Left lung (tissue), 4 donors: ENCODE measurements at regions not wholly inside any gene's neighbourhood (a gene's known extent, or its start where the extent isn't known, plus 50 kb on each side); places are given as distances from the start of the nearest gene placed in this dataset.
A peak's percentile ranks its signal among the peaks of the same experiment; 100 is the strongest.

Experiments used
- ATAC-seq: fragments of 200-7000 bp; cut with Tn5 transposase; one replicate; pipeline ENCODE4 v1.9.1; 2020; ENCODE audit warnings: moderate library complexity
- DNase-seq, 4 donors: peaks; one replicate each; pipeline ENCODE4 v3.0.0-alpha.2; 2013 to 2020
- H3K27ac ChIP-seq, 2 donors: fragments of 200-600 bp; sonication (generic) in 1 of 2; one replicate each; pipeline versions ENCODE4 v1.5.0 to v1.8.0; 2020 to 2021
- H3K27me3 ChIP-seq, 2 donors: fragments of 200-600 bp; sonication (generic) in 1 of 2; one replicate each; pipeline versions ENCODE4 v1.5.0 to v1.8.0; 2020 to 2021
- H3K36me3 ChIP-seq, 2 donors: fragments of 200-600 bp; sonication (generic) in 1 of 2; one replicate each; pipeline versions ENCODE4 v1.5.0 to v1.8.0; 2020 to 2021
- H3K4me1 ChIP-seq, 2 donors: fragments of 200-600 bp; one replicate each; pipeline ENCODE4 v1.8.0; 2021
- H3K4me3 ChIP-seq, 2 donors: fragments of 200-600 bp; sonication (generic) in 1 of 2; one replicate each; pipeline versions ENCODE4 v1.5.0 to v1.8.0; 2020 to 2021; ENCODE audit warnings: mild to moderate bottlenecking in 1 of 2
- H3K9me3 ChIP-seq, 2 donors: fragments of 200-600 bp; sonication (generic) in 1 of 2; one replicate each; pipeline versions ENCODE4 v1.5.0 to v1.8.0; 2020 to 2021
- intact Hi-C, 2 donors: fragments of 100-400 bp; cut with DNase I; formaldehyde crosslinking; loops; one replicate each; pipeline versions ENCODE4 v1.11.2 to v1.14.2; 2022
- TF ChIP-seq, protein P1 (sequence below), 2 donors: fragments of 200-600 bp; sonication (generic) in 1 of 2; IDR thresholded peaks; one replicate each; pipeline versions ENCODE4 v1.5.0 to v1.8.0; 2021; ENCODE audit warnings: antibody characterized with exemption in 2 of 2
- donor health status: DM: no; HTN: yes; CAD: no.
- donor health status: DM: no; HTN: no; CAD: no.

DNA sequence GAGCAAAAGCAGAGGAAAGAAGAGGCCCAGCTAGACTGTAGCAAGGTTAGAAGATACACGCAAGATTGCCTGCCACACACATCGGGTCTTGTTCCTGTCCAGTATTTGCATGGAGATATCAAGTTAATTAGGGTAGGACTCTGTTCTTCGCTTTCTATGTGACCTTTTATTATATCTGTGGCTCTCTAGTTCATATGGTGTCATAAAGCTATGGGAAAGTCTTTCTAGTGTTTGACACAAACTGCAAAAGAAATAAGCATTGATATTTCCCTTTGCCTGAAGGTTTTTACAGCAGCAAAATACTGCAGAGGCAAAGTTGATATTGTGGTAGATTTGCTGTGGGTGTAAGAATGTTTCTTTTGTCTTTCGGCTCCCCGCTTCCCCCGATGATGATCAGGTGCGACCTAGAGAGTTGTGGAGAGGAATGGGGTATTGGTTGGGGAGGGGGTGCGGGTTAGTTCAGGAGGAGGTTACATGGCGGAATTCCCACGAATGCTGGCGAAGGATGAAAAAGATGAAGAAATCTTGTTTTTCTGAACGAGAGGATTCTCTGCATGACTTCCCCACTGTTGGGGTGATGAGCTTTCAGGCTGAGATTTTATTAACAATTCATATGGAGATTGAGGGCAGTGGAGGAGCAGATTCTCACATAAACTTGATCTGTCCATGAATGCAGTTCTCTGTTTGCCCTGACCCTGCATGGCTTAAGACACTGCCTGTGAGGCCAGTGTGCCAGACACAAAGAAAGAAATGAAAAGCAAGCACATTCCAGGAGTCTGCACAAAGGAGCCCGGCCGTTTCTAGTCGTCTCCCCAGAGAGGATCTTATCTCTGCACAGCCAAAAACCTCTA lies 550.2 kb downstream of the USP25 start:
- Histone ChIP-seq H3K9me3 (no peaks in the 10 kb centered on the region), H3K27me3 (no peaks in the 10 kb centered on the region), H3K4me3 (no peak overlapping the region), H3K4me1 (no peaks in the 10 kb centered on the region), H3K36me3 (no peaks in the 10 kb centered on the region), H3K27ac (peak overlapping the region in 1 of 2 donors; percentile 76)
- DNase-seq (peak in 2 of 4 donors; percentile 24 to 25), ATAC-seq (peak; percentile 71)
- intact Hi-C loops, result no loop called here
- TF ChIP-seq, protein P1, sequence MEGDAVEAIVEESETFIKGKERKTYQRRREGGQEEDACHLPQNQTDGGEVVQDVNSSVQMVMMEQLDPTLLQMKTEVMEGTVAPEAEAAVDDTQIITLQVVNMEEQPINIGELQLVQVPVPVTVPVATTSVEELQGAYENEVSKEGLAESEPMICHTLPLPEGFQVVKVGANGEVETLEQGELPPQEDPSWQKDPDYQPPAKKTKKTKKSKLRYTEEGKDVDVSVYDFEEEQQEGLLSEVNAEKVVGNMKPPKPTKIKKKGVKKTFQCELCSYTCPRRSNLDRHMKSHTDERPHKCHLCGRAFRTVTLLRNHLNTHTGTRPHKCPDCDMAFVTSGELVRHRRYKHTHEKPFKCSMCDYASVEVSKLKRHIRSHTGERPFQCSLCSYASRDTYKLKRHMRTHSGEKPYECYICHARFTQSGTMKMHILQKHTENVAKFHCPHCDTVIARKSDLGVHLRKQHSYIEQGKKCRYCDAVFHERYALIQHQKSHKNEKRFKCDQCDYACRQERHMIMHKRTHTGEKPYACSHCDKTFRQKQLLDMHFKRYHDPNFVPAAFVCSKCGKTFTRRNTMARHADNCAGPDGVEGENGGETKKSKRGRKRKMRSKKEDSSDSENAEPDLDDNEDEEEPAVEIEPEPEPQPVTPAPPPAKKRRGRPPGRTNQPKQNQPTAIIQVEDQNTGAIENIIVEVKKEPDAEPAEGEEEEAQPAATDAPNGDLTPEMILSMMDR (IDR thresholded peaks at IDR 0.05), result no peak

DNA sequence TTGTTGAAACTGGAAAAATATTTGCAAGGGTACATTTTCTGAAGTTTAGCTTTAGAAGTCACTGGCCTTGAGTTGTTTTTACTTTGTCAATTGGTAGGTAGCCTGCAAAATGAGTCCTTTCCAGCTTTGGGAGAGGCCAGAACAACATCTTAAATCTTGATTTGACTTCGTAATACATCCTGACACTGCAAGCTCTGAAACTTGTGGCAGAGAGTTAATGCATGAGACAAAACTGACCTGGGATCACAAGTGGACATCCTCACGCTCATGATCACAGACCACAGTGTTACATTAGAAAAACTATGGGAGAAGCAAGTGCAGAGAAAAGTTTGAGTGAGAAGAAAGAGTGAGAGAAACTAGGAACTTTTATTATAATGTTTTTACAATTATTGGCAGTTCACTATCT lies 550.9 kb downstream of the USP25 start:
- TF ChIP-seq, protein P1 (IDR thresholded peaks at IDR 0.05), result no peak
- no peaks in the 10 kb centered on the region for H3K9me3 ChIP-seq
- H3K36me3 ChIP-seq, result no peaks in the 10 kb centered on the region
- H3K27ac ChIP-seq, result peak overlapping the region in 1 of 2 donors; percentile 76
- no peaks in the 10 kb centered on the region for H3K4me1 ChIP-seq
- no peak for ATAC-seq
- no peaks in the 10 kb centered on the region for H3K27me3 ChIP-seq
- no peak for DNase-seq
- intact Hi-C loops, result no loop called here
- no peak overlapping the region for H3K4me3 ChIP-seq

DNA sequence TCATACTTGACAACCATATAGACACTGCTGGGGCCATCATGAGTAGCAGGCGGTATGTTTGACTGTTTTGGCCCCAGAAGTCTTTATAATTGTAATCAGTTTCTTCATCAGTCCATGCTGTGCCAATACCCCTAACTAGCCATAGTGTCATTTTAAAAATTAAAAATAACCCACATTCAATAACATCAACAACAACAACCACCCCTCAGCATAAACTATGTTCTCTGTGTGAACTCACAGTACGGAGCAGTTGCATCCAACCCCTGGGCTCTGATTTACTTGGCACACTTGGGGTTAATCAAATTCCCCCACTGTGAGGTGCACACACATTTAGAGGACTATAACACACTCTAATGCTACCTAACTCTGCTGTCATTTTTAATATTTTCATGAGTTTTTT lies 553.7 kb downstream of the USP25 start:
- intact Hi-C loops, result no loop called here
- no peak overlapping the region for H3K27ac ChIP-seq
- TF ChIP-seq, protein P1 (IDR thresholded peaks at IDR 0.05), result no peak
- no peaks in the 10 kb centered on the region for H3K9me3 ChIP-seq
- no peak for ATAC-seq
- no peaks in the 10 kb centered on the region for H3K4me1 ChIP-seq
- H3K36me3 ChIP-seq, result no peaks in the 10 kb centered on the region
- no peak overlapping the region for H3K4me3 ChIP-seq
- H3K27me3 ChIP-seq, result no peaks in the 10 kb centered on the region
- DNase-seq, result no peak

GRCh38 chr21:16285605-16286126 lies 555.9 kb downstream of the USP25 start:
- intact Hi-C loops, result loop anchor here in 1 of 2 donors (5.0 kb wide), 1 partner anchor 38 kb away; no protein-coding TSS in a partner anchor
- TF ChIP-seq, protein P1 (IDR thresholded peaks at IDR 0.05), result no peak
- no peak for ATAC-seq
- H3K4me3 ChIP-seq, result no peak overlapping the region
- no peak for DNase-seq
- no peaks in the 10 kb centered on the region for H3K27me3 ChIP-seq
- no peak overlapping the region for H3K27ac ChIP-seq
- no peaks in the 10 kb centered on the region for H3K9me3 ChIP-seq
- H3K36me3 ChIP-seq, result no peaks in the 10 kb centered on the region
- H3K4me1 ChIP-seq, result no peaks in the 10 kb centered on the region

DNA sequence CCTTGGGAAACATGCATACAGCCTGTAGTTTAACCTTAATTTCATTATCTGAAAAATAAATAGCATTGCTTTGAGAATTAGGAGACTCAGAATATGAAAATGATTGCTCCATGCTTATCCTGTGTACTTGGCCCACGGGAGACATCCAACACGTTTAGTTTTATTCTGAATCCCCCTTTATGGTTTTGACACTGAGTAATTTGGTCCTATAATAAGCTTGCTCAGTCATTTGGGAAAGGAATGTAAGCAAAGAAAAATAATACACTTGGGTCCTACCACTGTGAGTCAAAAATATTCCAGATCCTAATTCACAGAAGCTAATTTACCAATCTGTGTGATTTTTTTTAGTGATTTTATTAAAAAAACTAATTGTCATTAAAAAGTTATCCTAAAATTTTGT lies 557.3 kb downstream of the USP25 start:
- H3K4me1 ChIP-seq, result no peaks in the 10 kb centered on the region
- H3K27ac ChIP-seq, result no peak overlapping the region
- no peak for ATAC-seq
- H3K36me3 ChIP-seq, result no peaks in the 10 kb centered on the region
- H3K4me3 ChIP-seq, result no peak overlapping the region
- no peaks in the 10 kb centered on the region for H3K27me3 ChIP-seq
- no peaks in the 10 kb centered on the region for H3K9me3 ChIP-seq
- TF ChIP-seq, protein P1 (IDR thresholded peaks at IDR 0.05), result no peak
- no peak for DNase-seq
- intact Hi-C loops, result loop anchor here in 1 of 2 donors (5.0 kb wide), 1 partner anchor 40 kb away; no protein-coding TSS in a partner anchor
